HFF-Myc (cell line): ENCODE measurements at regions not wholly inside any gene's neighbourhood (a gene's known extent, or its start where the extent isn't known, plus 50 kb on each side); places are given as distances from the start of the nearest gene placed in this dataset.

Experiments used
- DNase-seq: peaks from one replicate; pipeline ENCODE4 v3.0.0-alpha.2; 2011; ENCODE audit warnings: low read depth; ENCODE audit errors: extremely low read depth
- H3K4me3 ChIP-seq: replicated peaks from 2 replicates; pipeline ENCODE4 v1.5.1; 2011; ENCODE audit warnings: low read depth, mild to moderate bottlenecking, control low read depth, low read length
- TF ChIP-seq, protein P1 (sequence below): IDR thresholded peaks from 2 replicates; pipeline ENCODE4 v1.5.1; 2012; ENCODE audit warnings: mild to moderate bottlenecking, low read depth, low read length, control low read depth; ENCODE audit errors: missing control alignments

DNA sequence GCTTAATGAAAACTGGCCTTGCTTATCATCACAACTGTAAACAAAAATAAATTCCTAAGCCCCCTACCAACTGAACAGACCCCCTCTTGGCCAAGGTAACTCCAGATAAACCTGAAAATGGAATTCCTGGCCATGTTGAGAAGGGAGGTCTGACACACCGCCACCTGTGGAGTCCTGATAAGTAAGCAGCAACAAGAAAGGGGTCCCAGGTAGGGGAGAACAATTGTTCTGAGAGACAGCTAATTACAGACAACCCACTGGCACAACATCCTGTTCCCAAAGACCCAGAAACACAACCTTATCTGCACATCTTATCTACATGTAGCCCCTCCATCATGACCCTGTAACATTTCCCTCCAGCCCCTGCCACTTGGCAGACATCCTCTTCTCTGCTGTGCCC is 91.2 kb upstream of the TNR start:
- DNase-seq, result no peak
- no peak overlapping the region for H3K4me3 ChIP-seq
- TF ChIP-seq, protein P1, sequence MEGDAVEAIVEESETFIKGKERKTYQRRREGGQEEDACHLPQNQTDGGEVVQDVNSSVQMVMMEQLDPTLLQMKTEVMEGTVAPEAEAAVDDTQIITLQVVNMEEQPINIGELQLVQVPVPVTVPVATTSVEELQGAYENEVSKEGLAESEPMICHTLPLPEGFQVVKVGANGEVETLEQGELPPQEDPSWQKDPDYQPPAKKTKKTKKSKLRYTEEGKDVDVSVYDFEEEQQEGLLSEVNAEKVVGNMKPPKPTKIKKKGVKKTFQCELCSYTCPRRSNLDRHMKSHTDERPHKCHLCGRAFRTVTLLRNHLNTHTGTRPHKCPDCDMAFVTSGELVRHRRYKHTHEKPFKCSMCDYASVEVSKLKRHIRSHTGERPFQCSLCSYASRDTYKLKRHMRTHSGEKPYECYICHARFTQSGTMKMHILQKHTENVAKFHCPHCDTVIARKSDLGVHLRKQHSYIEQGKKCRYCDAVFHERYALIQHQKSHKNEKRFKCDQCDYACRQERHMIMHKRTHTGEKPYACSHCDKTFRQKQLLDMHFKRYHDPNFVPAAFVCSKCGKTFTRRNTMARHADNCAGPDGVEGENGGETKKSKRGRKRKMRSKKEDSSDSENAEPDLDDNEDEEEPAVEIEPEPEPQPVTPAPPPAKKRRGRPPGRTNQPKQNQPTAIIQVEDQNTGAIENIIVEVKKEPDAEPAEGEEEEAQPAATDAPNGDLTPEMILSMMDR, result no peak

DNA sequence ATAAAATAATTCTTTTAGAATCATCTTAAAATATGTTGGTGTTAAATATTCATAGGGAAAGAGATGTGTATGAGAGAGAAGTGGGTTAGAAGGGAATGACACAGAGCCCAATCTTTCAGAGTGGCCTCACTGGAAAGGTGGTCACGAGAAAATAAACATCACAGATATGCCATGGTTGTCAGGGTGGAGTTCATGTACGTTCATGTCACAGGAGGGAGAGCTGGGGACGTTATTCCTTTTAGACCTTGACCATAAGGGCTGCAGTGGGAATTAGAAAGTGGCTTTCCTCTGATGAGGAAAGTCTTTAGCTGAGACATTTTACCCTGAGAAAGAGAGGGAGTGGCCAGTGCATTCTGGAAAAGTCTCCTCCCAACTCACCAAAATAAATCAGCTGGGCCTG is 90.6 kb upstream of the TNR start:
- TF ChIP-seq, protein P1, result no peak
- no peak overlapping the region for H3K4me3 ChIP-seq
- DNase-seq, result no peak

- TF ChIP-seq, protein P1, result no peak
- no peak for DNase-seq
Observed at GRCh38 chr1:175833502-175833901, 90.1 kb upstream of the TNR start.

GRCh38 chr1:175830500-175830899 is 87.1 kb upstream of the TNR start:
- no peak for DNase-seq
- H3K4me3 ChIP-seq, result no peak overlapping the region
- TF ChIP-seq, protein P1, result no peak

More at GRCh38 chr1:175833502-175833901, 90.1 kb upstream of the TNR start:
- no peak overlapping the region for H3K4me3 ChIP-seq

DNA sequence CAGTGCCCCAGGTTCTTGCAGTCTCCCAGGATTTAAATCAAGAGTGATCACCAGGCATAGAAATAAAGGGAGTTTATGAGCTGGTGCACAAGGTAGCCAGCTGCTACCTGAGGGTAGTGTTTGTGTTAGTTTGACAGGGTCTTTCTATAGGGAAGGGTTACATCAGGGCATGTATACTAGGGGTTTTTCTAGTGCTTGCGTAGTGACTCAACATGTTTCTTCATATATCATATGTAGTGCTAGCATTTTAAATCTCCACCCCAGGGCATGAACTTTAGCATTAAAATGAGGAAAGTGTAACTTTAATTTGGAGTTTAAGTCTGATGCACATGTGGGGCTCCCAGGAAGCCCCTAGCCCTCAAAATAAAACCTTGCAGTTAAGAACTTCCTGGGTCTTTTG is 86.5 kb upstream of the TNR start:
- no peak for DNase-seq
- TF ChIP-seq, protein P1, result no peak

GRCh38 chr1:175826705-175827104 is 83.3 kb upstream of the TNR start:
- H3K4me3 ChIP-seq, result no peak overlapping the region
- TF ChIP-seq, protein P1, result no peak
- no peak for DNase-seq

More for the DNA sequence above, 86.5 kb upstream of the TNR start:
- H3K4me3 ChIP-seq, result no peak overlapping the region

GRCh38 chr1:175824079-175824478 is 80.7 kb upstream of the TNR start:
- TF ChIP-seq, protein P1, result peak; percentile 28

More at GRCh38 chr1:175824079-175824478, 80.7 kb upstream of the TNR start:
- no peak overlapping the region for H3K4me3 ChIP-seq
- no peak for DNase-seq
